HepG2 (cell line): ENCODE measurements at regions not wholly inside any gene's neighbourhood (a gene's known extent, or its start where the extent isn't known, plus 50 kb on each side); places are given as distances from the start of the nearest gene placed in this dataset.
A peak's percentile ranks its signal among the peaks of the same experiment; 100 is the strongest.

Experiments
- ATAC-seq: fragments of 200-7000 bp; cut with Tn5 transposase; 3 replicates; pipeline ENCODE4 v1.9.1; 2020; ENCODE audit warnings: mild to moderate bottlenecking, moderate library complexity
- BruUV-seq: library from RNA; stranded (reverse); fragments of 400-500 nt; replicated peaks from 2 replicates; lab custom pipeline; 2021; lab: Mats Ljungman, UMichigan
- CTCF ChIA-PET: fragments of 300-600 bp; formaldehyde crosslinking; extraction: SDS; loops from one replicate; lab custom pipeline; 2021; ENCODE audit warnings: low total read pairs, inconsistent platforms, low intra/inter-chr PET ratio; lab: Yijun Ruan, JAX
- POLR2A ChIA-PET: fragments of 350-600 bp; sonication (Branson Sonifier 250); formaldehyde crosslinking; loops from one replicate; lab custom pipeline; 2020; ENCODE audit warnings: antibody characterized with exemption, inconsistent platforms; lab: Yijun Ruan, JAX
- DNase-seq: peaks from one replicate; pipeline ENCODE4 v3.0.0-alpha.2; 2015; ENCODE audit warnings: low spot score
- FAIRE-seq: peaks from 3 replicates; lab custom pipeline; 2011; peaks lifted over from hg19 to GRCh38; lab: Jason Lieb, UNC
- H2AFZ ChIP-seq: one replicate; pipeline ENCODE4 v1.6.1; 2011; ENCODE audit warnings: low read length, inconsistent platforms
- H3K27ac ChIP-seq: fragments of 300-600 bp; 3 replicates; pipeline ENCODE4 v1.8.0; 2011; ENCODE audit warnings: mixed run types, mild to moderate bottlenecking, mixed read lengths, low read length, inconsistent platforms; ENCODE audit not compliant: insufficient read depth; ENCODE audit errors: extremely low read length
- H3K27me3 ChIP-seq, 2 experiments: fragments of 200-600 bp in 1 of 2; 2 replicates in 1 of 2; 3 replicates in 1 of 2; pipeline versions ENCODE4 v1.6.0 to v1.8.0; 2011; ENCODE audit warnings: low read length in 2 of 2, mild to moderate bottlenecking in 2 of 2, moderate library complexity in 2 of 2, inconsistent platforms in 1 of 2; ENCODE audit not compliant: insufficient read depth in 2 of 2, control insufficient read depth in 1 of 2
- H3K36me3 ChIP-seq, 2 experiments: fragments of 200-600 bp in 1 of 2; replicated peaks in 1 of 2; 2 replicates in 1 of 2; 3 replicates in 1 of 2; pipeline versions ENCODE4 v1.5.1 to v1.8.0; 2011; ENCODE audit warnings: low read length in 2 of 2, inconsistent platforms in 1 of 2; ENCODE audit not compliant: insufficient read depth in 2 of 2, control insufficient read depth in 1 of 2
- H3K4me1 ChIP-seq: 2 replicates; pipeline ENCODE4 v1.5.1; 2012; ENCODE audit warnings: low read length, inconsistent platforms; ENCODE audit not compliant: insufficient read depth
- H3K4me2 ChIP-seq: 2 replicates; pipeline ENCODE4 v1.6.0; 2011; ENCODE audit warnings: low read depth, low read length, inconsistent platforms
- H3K4me3 ChIP-seq, 3 experiments: fragments of 200-600 bp in 1 of 3; sonication (generic), shearing (Covaris generic) in 1 of 3; replicated peaks in 1 of 3; 2 replicates each; pipeline ENCODE4 v1.5.1; 2011 to 2016; ENCODE audit warnings: low read length in 3 of 3, inconsistent platforms in 2 of 3, low read depth in 2 of 3, mild to moderate bottlenecking in 2 of 3, control low read depth in 1 of 3, mixed read lengths in 1 of 3; ENCODE audit not compliant: insufficient read depth in 1 of 3
- H3K79me2 ChIP-seq: one replicate; pipeline ENCODE4 v1.6.1; 2011; ENCODE audit warnings: low read length, inconsistent platforms; ENCODE audit not compliant: insufficient read depth
- H3K9ac ChIP-seq: 2 replicates; pipeline ENCODE4 v1.6.0; 2011; ENCODE audit warnings: mild to moderate bottlenecking, low read depth, low read length, inconsistent platforms; ENCODE audit not compliant: insufficient read depth
- H3K9me3 ChIP-seq: 2 replicates; pipeline ENCODE4 v1.5.1; 2012; ENCODE audit warnings: mild to moderate bottlenecking, low read length
- H4K20me1 ChIP-seq: 2 replicates; pipeline ENCODE4 v1.6.0; 2011; ENCODE audit warnings: inconsistent platforms, mild to moderate bottlenecking, low read length, moderate library complexity; ENCODE audit not compliant: insufficient read depth
- BRD4 ChIP-seq: sonication (generic); formaldehyde crosslinking; IDR thresholded peaks from 2 replicates; pipeline ENCODE4 v1.4.0; 2020; ENCODE audit warnings: missing genetic modification reagents
- CREB1 ChIP-seq, 2 experiments: fragments of 450-650 bp in 1 of 2; IDR thresholded peaks; 2 replicates each; pipeline ENCODE4 v1.6.1; 2016 to 2017; ENCODE audit warnings: control low read depth in 1 of 2, mild to moderate bottlenecking in 1 of 2, missing compliant biosample characterization in 1 of 2, missing genetic modification characterization in 1 of 2
- FOXK1 ChIP-seq: sonication (generic); formaldehyde crosslinking; IDR thresholded peaks from 2 replicates; pipeline ENCODE4 v1.4.0; 2020; ENCODE audit warnings: low read depth, missing genetic modification reagents, borderline replicate concordance
- NFKBIZ ChIP-seq: IDR thresholded peaks from 2 replicates; pipeline ENCODE4 v1.6.1; 2018; ENCODE audit warnings: missing genetic modification reagents, missing compliant biosample characterization
- ZNF234 ChIP-seq: sonication (generic); formaldehyde crosslinking; conservative IDR thresholded peaks from 2 replicates; pipeline ENCODE4 v1.5.1; 2020; ENCODE audit warnings: mild to moderate bottlenecking, missing genetic modification reagents
- ZNF720 ChIP-seq: sonication (generic); formaldehyde crosslinking; IDR thresholded peaks from 2 replicates; pipeline ENCODE4 v1.4.0; 2020; ENCODE audit warnings: missing genetic modification reagents
- WGBS: methylation state at CpG from one replicate; pipeline ENCODE4 v1.1.6; 2017; ENCODE audit warnings: low lambda C conversion rate; 5-methylcytosine and 5-hydroxymethylcytosine counted together
- in situ Hi-C: cut with HindIII; loops from 2 replicates; pipeline ENCODE4 v1.10.0; 2017; ENCODE audit warnings: low pct_unique_long_range_greater_than_20kb; ENCODE audit not compliant: extremely low pct_ligation_motif_present
- intact Hi-C: fragments of 100-400 bp; cut with micrococcal nuclease; formaldehyde crosslinking; loops from one replicate; pipeline ENCODE4 v1.10.0; 2022; ENCODE audit not compliant: unreplicated experiment
- TF ChIP-seq, protein P1 (sequence below): sonication (generic); formaldehyde crosslinking; IDR thresholded peaks from 2 replicates; pipeline ENCODE4 v1.4.0; 2020; ENCODE audit warnings: missing genetic modification reagents, low read depth, mild to moderate bottlenecking, borderline replicate concordance

DNA sequence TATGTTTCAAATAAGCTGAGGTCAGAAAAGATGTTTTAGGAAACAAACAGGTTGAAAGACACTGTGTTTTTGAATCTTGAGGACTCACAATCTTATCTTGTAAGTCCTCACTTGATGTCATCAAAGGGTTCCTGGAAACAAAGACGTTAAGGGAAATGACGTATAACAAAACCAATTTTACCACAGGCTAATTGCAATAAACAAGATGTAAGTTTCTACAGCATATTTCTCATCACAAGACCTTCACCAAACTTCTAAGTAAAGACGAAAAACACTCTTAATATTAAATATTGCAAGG, 433.5 kb upstream of the FAT3 start:
- Histone ChIP-seq H3K79me2 (no peaks in the 10 kb centered on the region), H3K4me1 (no peaks in the 10 kb centered on the region), H3K27ac (no peak overlapping the region), H4K20me1 (no peaks in the 10 kb centered on the region), H3K27me3 (no peaks in the 10 kb centered on the region), H3K36me3 (no peaks in the 10 kb centered on the region), H3K9me3 (peaks cover 21% of the 10 kb centered on the region), H3K9ac (no peak overlapping the region), H2AFZ (no peak overlapping the region), H3K4me3 (no peak overlapping the region)
- intact Hi-C loops: no loop called here
- no TSS peak for BruUV-seq
- no peak for DNase-seq
- in situ Hi-C loops: no loop called here
- POLR2A ChIA-PET: no interaction called here
- ATAC-seq: no peak
- TF ChIP-seq CREB1 (IDR thresholded peaks at IDR 0.05): peak; percentile 47
- no peak for TF ChIP-seq CREB1 (CRISPR knock-in tag; IDR thresholded peaks at IDR 0.05)
- TF ChIP-seq BRD4 (CRISPR knock-in tag): no peak
- TF ChIP-seq, all 625 proteins: peak for 1
- no peak overlapping the region for H3K4me2 ChIP-seq
- CTCF ChIA-PET: no interaction called here
- FAIRE-seq: no peak
- 3% methylated on average over 3 of the region's 3 CpGs for WGBS

- H3K4me2 ChIP-seq: no peak overlapping the region
- H3K9me3 ChIP-seq: peaks cover 27% of the 10 kb centered on the region
- H3K9ac ChIP-seq: no peak overlapping the region
- ATAC-seq (no peak), FAIRE-seq (no peak), DNase-seq (no peak)
- H4K20me1 ChIP-seq: no peaks in the 10 kb centered on the region
- ChIA-PET CTCF (no interaction called here), POLR2A (no interaction called here)
- in situ Hi-C loops: no loop called here
- BruUV-seq: no TSS peak
- H3K36me3 ChIP-seq: no peaks in the 10 kb centered on the region
- H3K4me3 ChIP-seq: no peak overlapping the region
- under 1% methylated on average over 6 of the region's 6 CpGs for WGBS
- no peak overlapping the region for H2AFZ ChIP-seq
- no peaks in the 10 kb centered on the region for H3K4me1 ChIP-seq
- no peaks in the 10 kb centered on the region for H3K79me2 ChIP-seq
- no peak overlapping the region for H3K27ac ChIP-seq
- intact Hi-C loops: no loop called here
- no peaks in the 10 kb centered on the region for H3K27me3 ChIP-seq
- TF ChIP-seq FOXK1 (no peak), NFKBIZ (CRISPR knock-in tag) (no peak), ZNF720 (CRISPR knock-in tag) (no peak), ZNF234 (no peak)
- TF ChIP-seq, protein P1, sequence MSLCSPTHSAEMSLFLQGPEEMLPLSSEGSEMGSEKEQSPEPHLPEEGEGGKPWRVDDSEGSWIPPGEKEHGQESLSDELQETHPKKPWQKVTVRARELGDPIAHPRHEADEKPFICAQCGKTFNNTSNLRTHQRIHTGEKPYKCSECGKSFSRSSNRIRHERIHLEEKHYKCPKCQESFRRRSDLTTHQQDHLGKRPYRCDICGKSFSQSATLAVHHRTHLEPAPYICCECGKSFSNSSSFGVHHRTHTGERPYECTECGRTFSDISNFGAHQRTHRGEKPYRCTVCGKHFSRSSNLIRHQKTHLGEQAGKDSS: no peak
Measured at GRCh38 chr11:91790346-91791170, 434.1 kb upstream of the FAT3 start.
